T-cell (primary cell): ENCODE measurements at regions not wholly inside any gene's neighbourhood (a gene's known extent, or its start where the extent isn't known, plus 50 kb on each side); places are given as distances from the start of the nearest gene placed in this dataset.

Experiments
- ATAC-seq, 4 experiments: fragments of 200-7000 bp in 3 of 4; fragments of 150-1000 bp in 1 of 4; cut with Tn5 transposase; replicated peaks in 1 of 4; 1 replicate in 3 of 4; 2 replicates in 1 of 4; pipeline ENCODE4 v1.10.0; 2021; ENCODE audit warnings: moderate library complexity in 3 of 4, mild to moderate bottlenecking in 2 of 4, moderate number of reproducible peaks in 1 of 4
- CTCF ChIA-PET, 2 donors: fragments of 300-600 bp; sonication (Branson Sonifier 250); formaldehyde crosslinking; loops; one replicate each; lab custom pipeline; 2022; ENCODE audit warnings: antibody characterized with exemption in 2 of 2; lab: Charles Lee
- POLR2A ChIA-PET, 2 donors: fragments of 300-600 bp; sonication (Branson Sonifier 250); formaldehyde crosslinking; loops; one replicate each; lab custom pipeline; 2022; ENCODE audit warnings: antibody characterized with exemption in 2 of 2; lab: Charles Lee
- DNase-seq, 35 experiments: peaks; one replicate each; pipeline versions ENCODE4 v3.0.0 to v3.0.0-alpha.2; 2013 to 2023
- H3K27ac ChIP-seq: one replicate; pipeline ENCODE4 v1.5.1; 2013; ENCODE audit warnings: low read length
- H3K27me3 ChIP-seq, 2 experiments: replicated peaks in 1 of 2; 1 replicate in 1 of 2; 2 replicates in 1 of 2; pipeline versions ENCODE4 v1.6.1 to v1.7.0; 2013; ENCODE audit warnings: low read length in 1 of 2, mixed read lengths in 1 of 2; ENCODE audit not compliant: control insufficient read depth in 2 of 2, insufficient read depth in 2 of 2; ENCODE audit errors: extremely low read depth in 1 of 2
- H3K36me3 ChIP-seq, 2 donors: 1 replicate in 1 of 2; 2 replicates in 1 of 2; pipeline versions ENCODE4 v1.6.1 to v1.7.0; 2013; ENCODE audit warnings: low read length in 1 of 2; ENCODE audit not compliant: control insufficient read depth in 2 of 2, insufficient read depth in 1 of 2; ENCODE audit errors: extremely low read depth in 1 of 2
- H3K4me1 ChIP-seq, 2 experiments: 1 replicate in 1 of 2; 2 replicates in 1 of 2; pipeline versions ENCODE4 v1.6.1 to v1.7.0; 2013; ENCODE audit warnings: low read length in 2 of 2, mixed read lengths in 1 of 2; ENCODE audit not compliant: insufficient read depth in 2 of 2, control insufficient read depth in 1 of 2; ENCODE audit errors: extremely low read depth in 1 of 2
- H3K4me3 ChIP-seq, 2 donors: 1 replicate in 1 of 2; 2 replicates in 1 of 2; pipeline versions ENCODE4 v1.5.1 to v1.7.0; 2013; ENCODE audit warnings: mild to moderate bottlenecking in 2 of 2, low read length in 1 of 2, moderate library complexity in 1 of 2; ENCODE audit not compliant: control insufficient read depth in 1 of 2; ENCODE audit errors: extremely low read depth in 1 of 2
- H3K9me3 ChIP-seq: 2 replicates; pipeline ENCODE4 v1.7.0; 2013
- H3K27ac Mint-ChIP-seq, 2 donors: one replicate each; pipeline ENCODE4 v1.8.0; 2020 to 2021; ENCODE audit warnings: mild to moderate bottlenecking in 2 of 2, mixed read lengths in 2 of 2
- H3K27me3 Mint-ChIP-seq, 2 donors: one replicate each; pipeline ENCODE4 v1.8.0; 2021 to 2022; ENCODE audit warnings: mixed read lengths in 2 of 2
- H3K36me3 Mint-ChIP-seq: one replicate; pipeline ENCODE4 v1.8.0; 2021; ENCODE audit warnings: mixed read lengths
- H3K4me1 Mint-ChIP-seq, 3 donors: one replicate each; pipeline ENCODE4 v1.8.0; 2020 to 2022; ENCODE audit warnings: mixed read lengths in 3 of 3, mild to moderate bottlenecking in 1 of 3
- H3K4me3 Mint-ChIP-seq, 3 donors: one replicate each; pipeline ENCODE4 v1.8.0; 2020 to 2022; ENCODE audit warnings: mild to moderate bottlenecking in 3 of 3, mixed read lengths in 3 of 3, moderate library complexity in 3 of 3
- H3K9me3 Mint-ChIP-seq, 3 donors: one replicate each; pipeline ENCODE4 v1.8.0; 2020 to 2022; ENCODE audit warnings: mixed read lengths in 3 of 3
- WGBS: methylation state at CpG from one replicate; pipeline ENCODE4 v1.1.5; 2013; ENCODE audit warnings: missing lambda C conversion rate; ENCODE audit not compliant: insufficient coverage; 5-methylcytosine and 5-hydroxymethylcytosine counted together

- DNase-seq (peak; percentile 37 to 85 (median 64)), ATAC-seq (peak; percentile 89 to 93 (median 91))
- ChIA-PET CTCF (interaction anchor here (0.5 to 4.5 kb wide), 48 partner anchors 8 to 1897 kb away, joined by 3 to 58 read pairs (median 4); partner anchors contain the start of gene NFE2L2 (in 1 of the 2)), POLR2A (interaction anchor here in 1 of 2 donors (0.7 kb wide), 1 partner anchor 79 kb away, joined by 7 read pairs; no protein-coding TSS in a partner anchor)
- H3K9me3 Mint-ChIP-seq, result no peaks in the 10 kb centered on the region
- Histone ChIP-seq H3K9me3 (no peaks in the 10 kb centered on the region), H3K27me3 (peaks cover 4 to 8% of the 10 kb centered on the region in 2 experiments), H3K4me3 (peak overlapping the region; percentile 47 to 57), H3K27ac (no peak overlapping the region), H3K4me1 (peaks cover 8 to 9% of the 10 kb centered on the region in 2 experiments), H3K36me3 (no peaks in the 10 kb centered on the region)
- H3K4me1 Mint-ChIP-seq, result peaks cover 12 to 17% (median 13%) of the 10 kb centered on the region in 3 donors
- H3K4me3 Mint-ChIP-seq, result peak overlapping the region; percentile 81 to 91 (median 84)
- WGBS, result 3% methylated on average over 10 of the region's 25 CpGs
- H3K36me3 Mint-ChIP-seq, result no peaks in the 10 kb centered on the region
- peak overlapping the region in 1 of 2 donors; percentile 63 for H3K27ac Mint-ChIP-seq
- H3K27me3 Mint-ChIP-seq, result peaks cover 32 to 34% of the 10 kb centered on the region in 2 donors
These were observed 64.0 kb upstream of the HNRNPA3 start for GRCh38 chr2:177148477-177149154.

GRCh38 chr2:177149155-177149503 lies 63.5 kb upstream of the HNRNPA3 start:
- Histone ChIP-seq H3K27me3 (peaks cover 4 to 7% of the 10 kb centered on the region in 2 experiments), H3K4me1 (peaks cover 8 to 9% of the 10 kb centered on the region in 2 experiments), H3K36me3 (no peaks in the 10 kb centered on the region), H3K4me3 (peak overlapping the region; percentile 47 to 57), H3K9me3 (no peaks in the 10 kb centered on the region), H3K27ac (no peak overlapping the region)
- Mint-ChIP-seq H3K9me3 (no peaks in the 10 kb centered on the region), H3K36me3 (no peaks in the 10 kb centered on the region), H3K4me3 (peak overlapping the region; percentile 81 to 91 (median 84)), H3K4me1 (peaks cover 17 to 22% (median 18%) of the 10 kb centered on the region in 3 donors), H3K27ac (no peak overlapping the region), H3K27me3 (peaks cover 32% of the 10 kb centered on the region in 2 donors)
- WGBS, result no CpG with 5 or more reads among the region's 1 CpG
- CTCF ChIA-PET, result interaction anchor here (0.5 to 4.5 kb wide), 41 partner anchors 9 to 1898 kb away, joined by 3 to 58 read pairs (median 4); partner anchors contain the start of gene NFE2L2 (in 1 of the 2)
- ATAC-seq (no peak), DNase-seq (no peak)
- POLR2A ChIA-PET, result interaction anchor here in 1 of 2 donors (0.7 kb wide), 1 partner anchor 78 kb away, joined by 7 read pairs; no protein-coding TSS in a partner anchor

GRCh38 chr2:177153805-177154204 lies 58.8 kb upstream of the HNRNPA3 start:
- ATAC-seq (no peak), DNase-seq (no peak)
- Histone ChIP-seq H3K36me3 (no peaks in the 10 kb centered on the region), H3K9me3 (no peaks in the 10 kb centered on the region), H3K4me1 (no peaks in the 10 kb centered on the region), H3K4me3 (no peak overlapping the region), H3K27ac (no peak overlapping the region), H3K27me3 (no peaks in the 10 kb centered on the region)
- POLR2A ChIA-PET, result interaction anchor here in 1 of 2 donors (0.6 kb wide), 1 partner anchor 399 kb away, joined by 3 read pairs; a partner anchor contains a TSS
- no peaks in the 10 kb centered on the region for H3K36me3 Mint-ChIP-seq
- no peak overlapping the region for H3K4me3 Mint-ChIP-seq
- no peak overlapping the region for H3K27ac Mint-ChIP-seq
- CTCF ChIA-PET, result interaction anchor here in 1 of 2 donors (1.0 kb wide), 1 partner anchor 12 kb away, joined by 3 read pairs; no protein-coding TSS in a partner anchor
- H3K9me3 Mint-ChIP-seq, result no peaks in the 10 kb centered on the region
- H3K27me3 Mint-ChIP-seq, result peaks cover 9 to 19% of the 10 kb centered on the region in 2 donors
- peaks cover 6 to 9% (median 9%) of the 10 kb centered on the region in 3 donors for H3K4me1 Mint-ChIP-seq

- no peaks in the 10 kb centered on the region for H3K27me3 ChIP-seq
- Mint-ChIP-seq H3K27me3 (peaks cover 3 to 15% of the 10 kb centered on the region in 2 donors), H3K36me3 (no peaks in the 10 kb centered on the region), H3K4me1 (peaks cover 6 to 8% (median 7%) of the 10 kb centered on the region in 3 donors), H3K9me3 (no peaks in the 10 kb centered on the region), H3K4me3 (no peak overlapping the region), H3K27ac (no peak overlapping the region)
- DNase-seq (no peak), ATAC-seq (no peak)
- no CpG with 5 or more reads among the region's 1 CpG for WGBS
- ChIA-PET POLR2A (no interaction called here), CTCF (interaction anchor here (0.6 to 0.7 kb wide), 3 partner anchors 8 to 1015 kb away, joined by 3 to 6 read pairs (median 5); no protein-coding TSS in a partner anchor)
- H3K27ac ChIP-seq, result no peak overlapping the region
- H3K9me3 ChIP-seq, result no peaks in the 10 kb centered on the region
- H3K4me1 ChIP-seq, result no peaks in the 10 kb centered on the region
- no peaks in the 10 kb centered on the region for H3K36me3 ChIP-seq
- no peak overlapping the region for H3K4me3 ChIP-seq
These were observed 57.8 kb upstream of the HNRNPA3 start for GRCh38 chr2:177154809-177155208.

GRCh38 chr2:177155631-177156030 lies 57.0 kb upstream of the HNRNPA3 start:
- ChIA-PET POLR2A (interaction anchor here (0.6 to 1.0 kb wide), 3 partner anchors 9 to 239 kb away, joined by 3 to 13 read pairs (median 7); no protein-coding TSS in a partner anchor), CTCF (interaction anchor here (0.6 to 1.5 kb wide), 13 partner anchors 8 to 1299 kb away, joined by 3 to 6 read pairs (median 4); partner anchors contain the start of gene NFE2L2 (in 1 of the 2))
- Histone ChIP-seq H3K36me3 (no peaks in the 10 kb centered on the region), H3K27ac (no peak overlapping the region), H3K9me3 (no peaks in the 10 kb centered on the region), H3K27me3 (no peaks in the 10 kb centered on the region), H3K4me3 (no peak overlapping the region), H3K4me1 (no peaks in the 10 kb centered on the region)
- Mint-ChIP-seq H3K36me3 (no peaks in the 10 kb centered on the region), H3K9me3 (no peaks in the 10 kb centered on the region), H3K4me3 (no peak overlapping the region), H3K27me3 (peaks cover under 1 to 10% of the 10 kb centered on the region in 2 donors), H3K27ac (no peak overlapping the region), H3K4me1 (peaks cover 6 to 8% (median 7%) of the 10 kb centered on the region in 3 donors)
- no peak for DNase-seq
- no CpG with 5 or more reads among the region's 1 CpG for WGBS
- ATAC-seq, result no peak

GRCh38 chr2:177161741-177162460 lies 50.7 kb upstream of the HNRNPA3 start:
- WGBS, result 75% methylated on average over 5 of the region's 12 CpGs
- Histone ChIP-seq H3K27ac (no peak overlapping the region), H3K4me3 (no peak overlapping the region), H3K9me3 (no peaks in the 10 kb centered on the region), H3K27me3 (no peaks in the 10 kb centered on the region), H3K4me1 (peaks cover 13 to 16% of the 10 kb centered on the region in 2 experiments), H3K36me3 (no peaks in the 10 kb centered on the region)
- H3K27ac Mint-ChIP-seq, result no peak overlapping the region
- DNase-seq (peak in 7 of 35 experiments; percentile 8 to 59 (median 14)), ATAC-seq (peak in 3 of 4 experiments; percentile 44 to 51 (median 44))
- H3K9me3 Mint-ChIP-seq, result no peaks in the 10 kb centered on the region
- H3K36me3 Mint-ChIP-seq, result no peaks in the 10 kb centered on the region
- peaks cover 12 to 20% (median 14%) of the 10 kb centered on the region in 3 donors for H3K4me1 Mint-ChIP-seq
- POLR2A ChIA-PET, result no interaction called here
- no peak overlapping the region for H3K4me3 Mint-ChIP-seq
- peaks cover 0 to 2% of the 10 kb centered on the region in 2 donors for H3K27me3 Mint-ChIP-seq
- CTCF ChIA-PET, result interaction anchor here (0.6 to 6.0 kb wide), 11 partner anchors 9 to 1036 kb away, joined by 3 to 145 read pairs (median 4); no protein-coding TSS in a partner anchor
